GM12878 (cell line): ENCODE measurements at regions not wholly inside any gene's neighbourhood (a gene's known extent, or its start where the extent isn't known, plus 50 kb on each side); places are given as distances from the start of the nearest gene placed in this dataset.

Source experiments
- ATF3 ChIP-seq: IDR thresholded peaks from 2 replicates; pipeline ENCODE4 v1.6.1; 2011; ENCODE audit warnings: low read depth, mild to moderate bottlenecking, low read length, moderate library complexity, borderline replicate concordance; ENCODE audit errors: extremely low read depth
- CUX1 ChIP-seq: IDR thresholded peaks from 2 replicates; pipeline ENCODE4 v1.6.1; 2012; ENCODE audit warnings: improper control_type of control experiment, low read depth, low read length; ENCODE audit not compliant: insufficient replicate concordance
- GATAD2B ChIP-seq: fragments of 450-650 bp; conservative IDR thresholded peaks from 2 replicates; pipeline ENCODE4 v1.6.1; 2017; ENCODE audit warnings: low read depth, mild to moderate bottlenecking, moderate library complexity
- PAX8 ChIP-seq: fragments of 450-650 bp; IDR thresholded peaks from 2 replicates; pipeline ENCODE4 v1.6.1; 2017; ENCODE audit warnings: mild to moderate bottlenecking, moderate library complexity
- PML ChIP-seq: IDR thresholded peaks from 2 replicates; pipeline ENCODE4 v1.6.1; 2012; ENCODE audit warnings: low read length, inconsistent platforms
- RAD21 ChIP-seq: IDR thresholded peaks from 2 replicates; pipeline ENCODE4 v1.6.1; 2011; ENCODE audit warnings: mild to moderate bottlenecking, low read depth, low read length, moderate library complexity; ENCODE audit not compliant: insufficient read depth
- RAD51 ChIP-seq: fragments of 450-650 bp; IDR thresholded peaks from 2 replicates; pipeline ENCODE4 v1.6.1; 2016; ENCODE audit warnings: moderate library complexity, mild to moderate bottlenecking, inconsistent platforms
- TBL1XR1 ChIP-seq: IDR thresholded peaks from 2 replicates; pipeline ENCODE4 v1.6.1; 2012; ENCODE audit warnings: low read depth, low read length, improper control_type of control experiment

GRCh38 chr13:47890146-47890814, 110.8 kb downstream of the SUCLA2 start (continued):
- TF ChIP-seq CUX1 (no peak), RAD51 (no peak), RAD21 (no peak), TBL1XR1 (no peak), GATAD2B (no peak), ATF3 (no peak), PAX8 (no peak), PML (no peak)
